MCF 10A (cell line): ENCODE measurements at regions not wholly inside any gene's neighbourhood (a gene's known extent, or its start where the extent isn't known, plus 50 kb on each side); places are given as distances from the start of the nearest gene placed in this dataset.

Source experiments
- BruUV-seq: library from RNA; stranded (reverse); fragments of 400-500 nt; replicated peaks from 2 replicates; lab custom pipeline; 2021; lab: Mats Ljungman, UMichigan
- CTCF ChIA-PET: fragments of 300-600 bp; sonication (Branson Sonifier 250); formaldehyde crosslinking; extraction: SDS; loops from one replicate; lab custom pipeline; 2021; ENCODE audit warnings: antibody characterized with exemption, inconsistent platforms; lab: Yijun Ruan, JAX
- POLR2A ChIA-PET: fragments of 300-600, 350-650 bp; sonication (Branson Sonifier 250); formaldehyde crosslinking; extraction: SDS; loops from one replicate; lab custom pipeline; 2020; ENCODE audit warnings: antibody characterized with exemption, inconsistent platforms; lab: Yijun Ruan, JAX
- DNase-seq: peaks from one replicate; pipeline ENCODE4 v3.0.0-alpha.2; 2018; ENCODE audit not compliant: unreplicated experiment
- H3K27ac Mint-ChIP-seq: one replicate; pipeline ENCODE4 v1.8.0; 2022; ENCODE audit warnings: mild to moderate bottlenecking, low read depth, mixed read lengths; ENCODE audit not compliant: unreplicated experiment
- H3K27me3 Mint-ChIP-seq: one replicate; pipeline ENCODE4 v1.8.0; 2022; ENCODE audit warnings: mixed read lengths; ENCODE audit not compliant: insufficient read depth, unreplicated experiment
- H3K36me3 Mint-ChIP-seq: one replicate; pipeline ENCODE4 v1.8.0; 2022; ENCODE audit warnings: mild to moderate bottlenecking, moderate library complexity, mixed read lengths; ENCODE audit not compliant: insufficient read depth, unreplicated experiment
- H3K4me1 Mint-ChIP-seq: one replicate; pipeline ENCODE4 v1.8.0; 2022; ENCODE audit warnings: mixed read lengths; ENCODE audit not compliant: insufficient read depth, unreplicated experiment
- H3K4me3 Mint-ChIP-seq: one replicate; pipeline ENCODE4 v1.8.0; 2022; ENCODE audit warnings: mild to moderate bottlenecking, moderate library complexity, mixed read lengths; ENCODE audit not compliant: unreplicated experiment
- H3K9me3 Mint-ChIP-seq: one replicate; pipeline ENCODE4 v1.8.0; 2022; ENCODE audit warnings: mixed read lengths; ENCODE audit not compliant: unreplicated experiment
- CTCF ChIP-seq: fragments of 200-600 bp; IDR thresholded peaks from one replicate; pipeline ENCODE4 v1.8.0; 2022; ENCODE audit warnings: antibody characterized with exemption, mild to moderate bottlenecking; ENCODE audit not compliant: unreplicated experiment
- intact Hi-C: fragments of 100-400 bp; cut with micrococcal nuclease; formaldehyde crosslinking; loops from 2 replicates; pipeline ENCODE4 v1.14.1; 2022

- no peak for TF ChIP-seq CTCF
- CTCF ChIA-PET = interaction anchor here (0.9 to 1.0 kb wide), 2 partner anchors 10 to 237 kb away, joined by 3 to 4 read pairs; no protein-coding TSS in a partner anchor
- Mint-ChIP-seq H3K27me3 (no peaks in the 10 kb centered on the region), H3K36me3 (no peaks in the 10 kb centered on the region), H3K27ac (no peak overlapping the region), H3K4me1 (no peaks in the 10 kb centered on the region), H3K4me3 (no peak overlapping the region), H3K9me3 (no peaks in the 10 kb centered on the region)
- no peak for DNase-seq
- POLR2A ChIA-PET = interaction anchor here (0.6 kb wide), 1 partner anchor 602 kb away, joined by 3 read pairs; no protein-coding TSS in a partner anchor
- no TSS peak for BruUV-seq
- intact Hi-C loops = no loop called here
Measured at GRCh38 chr7:91323626-91324158, 59.5 kb downstream of the FZD1 start.

GRCh38 chr7:91324663-91325062 is 60.4 kb downstream of the FZD1 start:
- no peaks in the 10 kb centered on the region for H3K4me1 Mint-ChIP-seq
- H3K4me3 Mint-ChIP-seq = no peak overlapping the region
- intact Hi-C loops = no loop called here
- no peak for TF ChIP-seq CTCF
- CTCF ChIA-PET = interaction anchor here (0.6 kb wide), 1 partner anchor 97 kb away, joined by 3 read pairs; no protein-coding TSS in a partner anchor
- H3K9me3 Mint-ChIP-seq = no peaks in the 10 kb centered on the region
- DNase-seq = no peak
- no TSS peak for BruUV-seq
- H3K36me3 Mint-ChIP-seq = no peaks in the 10 kb centered on the region
- no peaks in the 10 kb centered on the region for H3K27me3 Mint-ChIP-seq
- no peak overlapping the region for H3K27ac Mint-ChIP-seq
- POLR2A ChIA-PET = no interaction called here

- ChIA-PET POLR2A (no interaction called here), CTCF (no interaction called here)
- Mint-ChIP-seq H3K36me3 (no peaks in the 10 kb centered on the region), H3K4me1 (no peaks in the 10 kb centered on the region), H3K27ac (no peak overlapping the region), H3K9me3 (no peaks in the 10 kb centered on the region), H3K27me3 (no peaks in the 10 kb centered on the region), H3K4me3 (no peak overlapping the region)
- no peak for DNase-seq
- BruUV-seq = no TSS peak
- intact Hi-C loops = no loop called here
- TF ChIP-seq CTCF = no peak
Measured at GRCh38 chr7:91325726-91326125, 61.5 kb downstream of the FZD1 start.

- H3K27me3 Mint-ChIP-seq = no peaks in the 10 kb centered on the region
- TF ChIP-seq CTCF = no peak
- H3K9me3 Mint-ChIP-seq = no peaks in the 10 kb centered on the region
- DNase-seq = no peak
- H3K4me3 Mint-ChIP-seq = no peak overlapping the region
- no TSS peak for BruUV-seq
- CTCF ChIA-PET = interaction anchor here (0.6 kb wide), 1 partner anchor 58 kb away, joined by 3 read pairs; no protein-coding TSS in a partner anchor
- no peaks in the 10 kb centered on the region for H3K36me3 Mint-ChIP-seq
- intact Hi-C loops = no loop called here
- no peaks in the 10 kb centered on the region for H3K4me1 Mint-ChIP-seq
- H3K27ac Mint-ChIP-seq = no peak overlapping the region
- POLR2A ChIA-PET = interaction anchor here (0.6 kb wide), 1 partner anchor 627 kb away, joined by 3 read pairs; no protein-coding TSS in a partner anchor
Measured at GRCh38 chr7:91326516-91327199, 62.4 kb downstream of the FZD1 start.
